Vagina (tissue), 2 donors: ENCODE measurements at regions not wholly inside any gene's neighbourhood (a gene's known extent, or its start where the extent isn't known, plus 50 kb on each side); places are given as distances from the start of the nearest gene placed in this dataset.

Experiments used
- DNase-seq, 2 donors: peaks; one replicate each; pipeline ENCODE4 v3.0.0-alpha.2; 2017; ENCODE audit errors: extremely low spot score in 2 of 2
- H3K27ac ChIP-seq: fragments of 200-600 bp; sonication (generic); one replicate; pipeline ENCODE4 v1.5.1; 2019
- H3K27me3 ChIP-seq: fragments of 200-600 bp; sonication (generic); one replicate; pipeline ENCODE4 v1.5.1; 2019
- H3K36me3 ChIP-seq, 2 donors: fragments of 200-600 bp; sonication (generic); one replicate each; pipeline ENCODE4 v1.5.1; 2017 to 2019
- H3K4me1 ChIP-seq: fragments of 200-600 bp; sonication (generic); one replicate; pipeline ENCODE4 v1.5.1; 2019
- H3K4me3 ChIP-seq, 2 donors: fragments of 200-600 bp; sonication (generic); 1 replicate in 1 of 2; 2 replicates in 1 of 2; pipeline ENCODE4 v1.5.1; 2016 to 2019
- H3K9me3 ChIP-seq: fragments of 200-600 bp; sonication (generic); one replicate; pipeline ENCODE4 v1.5.1; 2019
- CTCF ChIP-seq, 3 experiments: fragments of 450-650 bp in 2 of 3; fragments of 200-600 bp in 1 of 3; sonication (generic) in 1 of 3; IDR thresholded peaks; one replicate each; pipeline ENCODE4 v1.5.1; 2017 to 2019; ENCODE audit warnings: antibody characterized with exemption in 3 of 3, mild to moderate bottlenecking in 2 of 3, moderate library complexity in 2 of 3
- POLR2A ChIP-seq, 2 donors: fragments of 450-650 bp; IDR thresholded peaks; one replicate each; pipeline ENCODE4 v1.6.1; 2017; ENCODE audit warnings: antibody characterized with exemption in 2 of 2, mild to moderate bottlenecking in 2 of 2, moderate library complexity in 2 of 2
- POLR2AphosphoS5 ChIP-seq, 2 donors: sonication (generic); formaldehyde crosslinking; IDR thresholded peaks; one replicate each; pipeline ENCODE4 v1.9.0; 2017; ENCODE audit warnings: antibody characterized with exemption in 2 of 2, mild to moderate bottlenecking in 2 of 2, low read depth in 1 of 2; ENCODE audit not compliant: insufficient read depth in 1 of 2
- intact Hi-C: fragments of 100-400 bp; cut with DNase I; formaldehyde crosslinking; loops from one replicate; pipeline ENCODE4 v1.15.1; 2023

- no peak overlapping the region for H3K27ac ChIP-seq
- H3K4me1 ChIP-seq, result no peaks in the 10 kb centered on the region
Observed at GRCh38 chr3:82287562-82287961, 526.1 kb upstream of the GBE1 start.

GRCh38 chr3:82281205-82281604 lies 519.8 kb upstream of the GBE1 start:
- no peak for DNase-seq
- H3K36me3 ChIP-seq, result no peaks in the 10 kb centered on the region
- intact Hi-C loops, result no loop called here

More at GRCh38 chr3:82287562-82287961, 526.1 kb upstream of the GBE1 start:
- intact Hi-C loops, result no loop called here
- TF ChIP-seq POLR2AphosphoS5 (IDR thresholded peaks at IDR 0.05; ENCODE audit: insufficient read depth in 1 of 2, low read depth in 1 of 2) (no peak), CTCF (IDR thresholded peaks at IDR 0.05) (no peak), POLR2A (IDR thresholded peaks at IDR 0.05) (no peak)
- Histone ChIP-seq H3K4me3 (no peak overlapping the region), H3K36me3 (no peaks in the 10 kb centered on the region), H3K9me3 (no peaks in the 10 kb centered on the region), H3K27me3 (no peaks in the 10 kb centered on the region)
- DNase-seq, result no peak

GRCh38 chr3:82276992-82277391 lies 515.5 kb upstream of the GBE1 start:
- Histone ChIP-seq H3K36me3 (no peaks in the 10 kb centered on the region), H3K27me3 (no peaks in the 10 kb centered on the region), H3K4me3 (no peak overlapping the region), H3K27ac (no peak overlapping the region), H3K4me1 (no peaks in the 10 kb centered on the region), H3K9me3 (no peaks in the 10 kb centered on the region)
- no peak for TF ChIP-seq POLR2AphosphoS5 (IDR thresholded peaks at IDR 0.05; ENCODE audit: insufficient read depth in 1 of 2, low read depth in 1 of 2)
- TF ChIP-seq CTCF (IDR thresholded peaks at IDR 0.05), result no peak
- TF ChIP-seq POLR2A (IDR thresholded peaks at IDR 0.05), result no peak
- intact Hi-C loops, result no loop called here
- no peak for DNase-seq

More at GRCh38 chr3:82281205-82281604, 519.8 kb upstream of the GBE1 start:
- no peak for TF ChIP-seq POLR2A (IDR thresholded peaks at IDR 0.05)
- TF ChIP-seq POLR2AphosphoS5 (IDR thresholded peaks at IDR 0.05; ENCODE audit: insufficient read depth in 1 of 2, low read depth in 1 of 2), result no peak
- TF ChIP-seq CTCF (IDR thresholded peaks at IDR 0.05), result no peak
- Histone ChIP-seq H3K27ac (no peak overlapping the region), H3K4me3 (no peak overlapping the region), H3K27me3 (no peaks in the 10 kb centered on the region), H3K4me1 (no peaks in the 10 kb centered on the region), H3K9me3 (no peaks in the 10 kb centered on the region)

GRCh38 chr3:82274897-82275296 lies 513.5 kb upstream of the GBE1 start:
- no peak for TF ChIP-seq CTCF (IDR thresholded peaks at IDR 0.05)
- TF ChIP-seq POLR2AphosphoS5 (IDR thresholded peaks at IDR 0.05; ENCODE audit: insufficient read depth in 1 of 2, low read depth in 1 of 2), result no peak
- no peak for TF ChIP-seq POLR2A (IDR thresholded peaks at IDR 0.05)

GRCh38 chr3:82265747-82266146 lies 504.3 kb upstream of the GBE1 start:
- intact Hi-C loops, result no loop called here
- no peaks in the 10 kb centered on the region for H3K36me3 ChIP-seq
- DNase-seq, result no peak
- no peaks in the 10 kb centered on the region for H3K27me3 ChIP-seq
- H3K9me3 ChIP-seq, result no peaks in the 10 kb centered on the region
- H3K4me3 ChIP-seq, result no peak overlapping the region
- TF ChIP-seq POLR2A (IDR thresholded peaks at IDR 0.05), result no peak
- TF ChIP-seq CTCF (IDR thresholded peaks at IDR 0.05), result no peak
- H3K27ac ChIP-seq, result no peak overlapping the region
- no peaks in the 10 kb centered on the region for H3K4me1 ChIP-seq

More at GRCh38 chr3:82274897-82275296, 513.5 kb upstream of the GBE1 start:
- DNase-seq, result no peak
- no peak overlapping the region for H3K27ac ChIP-seq
- intact Hi-C loops, result no loop called here
- H3K36me3 ChIP-seq, result no peaks in the 10 kb centered on the region
- no peaks in the 10 kb centered on the region for H3K4me1 ChIP-seq
- no peaks in the 10 kb centered on the region for H3K27me3 ChIP-seq
- no peak overlapping the region for H3K4me3 ChIP-seq
- H3K9me3 ChIP-seq, result no peaks in the 10 kb centered on the region
